Uterus (tissue), 2 donors: ENCODE measurements at regions not wholly inside any gene's neighbourhood (a gene's known extent, or its start where the extent isn't known, plus 50 kb on each side); places are given as distances from the start of the nearest gene placed in this dataset.

Source experiments
- POLR2A ChIP-seq, 2 donors: fragments of 450-650 bp; IDR thresholded peaks; one replicate each; pipeline ENCODE4 v1.6.1; 2016; ENCODE audit warnings: antibody characterized with exemption in 2 of 2, mild to moderate bottlenecking in 1 of 2, moderate library complexity in 1 of 2
- TF ChIP-seq, protein P1 (sequence below), 4 experiments: fragments of 200-600 bp in 2 of 4; fragments of 450-650 bp in 2 of 4; sonication (generic) in 2 of 4; IDR thresholded peaks; one replicate each; pipeline ENCODE4 v1.5.1; 2016 to 2019; ENCODE audit warnings: antibody characterized with exemption in 4 of 4, mild to moderate bottlenecking in 2 of 4, moderate library complexity in 1 of 4

DNA sequence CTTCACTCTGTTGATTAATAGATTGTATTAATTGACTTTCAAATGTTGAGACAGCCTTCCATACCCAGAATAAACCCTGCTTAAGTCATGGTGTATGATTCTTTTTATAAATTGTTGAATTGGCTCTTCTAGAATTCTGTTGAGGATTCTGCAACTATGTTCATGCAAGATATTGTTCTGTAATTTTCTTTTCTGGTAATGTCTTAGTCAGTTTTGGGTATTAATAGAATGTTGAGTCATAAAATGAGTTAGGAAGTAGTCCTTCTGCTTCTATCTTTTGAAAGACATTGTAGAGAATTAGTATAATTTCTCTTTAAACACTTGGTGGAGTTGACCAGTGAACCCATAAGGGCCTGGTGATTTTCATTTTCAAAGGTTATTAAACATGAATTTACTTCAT lies 958.9 kb downstream of the LRFN5 start:
- TF ChIP-seq, protein P1, sequence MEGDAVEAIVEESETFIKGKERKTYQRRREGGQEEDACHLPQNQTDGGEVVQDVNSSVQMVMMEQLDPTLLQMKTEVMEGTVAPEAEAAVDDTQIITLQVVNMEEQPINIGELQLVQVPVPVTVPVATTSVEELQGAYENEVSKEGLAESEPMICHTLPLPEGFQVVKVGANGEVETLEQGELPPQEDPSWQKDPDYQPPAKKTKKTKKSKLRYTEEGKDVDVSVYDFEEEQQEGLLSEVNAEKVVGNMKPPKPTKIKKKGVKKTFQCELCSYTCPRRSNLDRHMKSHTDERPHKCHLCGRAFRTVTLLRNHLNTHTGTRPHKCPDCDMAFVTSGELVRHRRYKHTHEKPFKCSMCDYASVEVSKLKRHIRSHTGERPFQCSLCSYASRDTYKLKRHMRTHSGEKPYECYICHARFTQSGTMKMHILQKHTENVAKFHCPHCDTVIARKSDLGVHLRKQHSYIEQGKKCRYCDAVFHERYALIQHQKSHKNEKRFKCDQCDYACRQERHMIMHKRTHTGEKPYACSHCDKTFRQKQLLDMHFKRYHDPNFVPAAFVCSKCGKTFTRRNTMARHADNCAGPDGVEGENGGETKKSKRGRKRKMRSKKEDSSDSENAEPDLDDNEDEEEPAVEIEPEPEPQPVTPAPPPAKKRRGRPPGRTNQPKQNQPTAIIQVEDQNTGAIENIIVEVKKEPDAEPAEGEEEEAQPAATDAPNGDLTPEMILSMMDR (IDR thresholded peaks at IDR 0.05): no peak
- no peak for TF ChIP-seq POLR2A (IDR thresholded peaks at IDR 0.05)
